GM21360 (cell line): ENCODE measurements at regions not wholly inside any gene's neighbourhood (a gene's known extent, or its start where the extent isn't known, plus 50 kb on each side); places are given as distances from the start of the nearest gene placed in this dataset.
"Not testable (repeated sequence)": the region's sequence is repeated elsewhere in the genome, so short reads cannot be mapped to it uniquely, and the experiment has no call there.

ENCODE experiments used
- ATAC-seq: cut with Tn5 transposase; IDR thresholded peaks from one replicate; pipeline ENCODE4 v1.9.1; 2021; ENCODE audit warnings: mild to moderate bottlenecking, moderate library complexity; ENCODE audit not compliant: unreplicated experiment

DNA sequence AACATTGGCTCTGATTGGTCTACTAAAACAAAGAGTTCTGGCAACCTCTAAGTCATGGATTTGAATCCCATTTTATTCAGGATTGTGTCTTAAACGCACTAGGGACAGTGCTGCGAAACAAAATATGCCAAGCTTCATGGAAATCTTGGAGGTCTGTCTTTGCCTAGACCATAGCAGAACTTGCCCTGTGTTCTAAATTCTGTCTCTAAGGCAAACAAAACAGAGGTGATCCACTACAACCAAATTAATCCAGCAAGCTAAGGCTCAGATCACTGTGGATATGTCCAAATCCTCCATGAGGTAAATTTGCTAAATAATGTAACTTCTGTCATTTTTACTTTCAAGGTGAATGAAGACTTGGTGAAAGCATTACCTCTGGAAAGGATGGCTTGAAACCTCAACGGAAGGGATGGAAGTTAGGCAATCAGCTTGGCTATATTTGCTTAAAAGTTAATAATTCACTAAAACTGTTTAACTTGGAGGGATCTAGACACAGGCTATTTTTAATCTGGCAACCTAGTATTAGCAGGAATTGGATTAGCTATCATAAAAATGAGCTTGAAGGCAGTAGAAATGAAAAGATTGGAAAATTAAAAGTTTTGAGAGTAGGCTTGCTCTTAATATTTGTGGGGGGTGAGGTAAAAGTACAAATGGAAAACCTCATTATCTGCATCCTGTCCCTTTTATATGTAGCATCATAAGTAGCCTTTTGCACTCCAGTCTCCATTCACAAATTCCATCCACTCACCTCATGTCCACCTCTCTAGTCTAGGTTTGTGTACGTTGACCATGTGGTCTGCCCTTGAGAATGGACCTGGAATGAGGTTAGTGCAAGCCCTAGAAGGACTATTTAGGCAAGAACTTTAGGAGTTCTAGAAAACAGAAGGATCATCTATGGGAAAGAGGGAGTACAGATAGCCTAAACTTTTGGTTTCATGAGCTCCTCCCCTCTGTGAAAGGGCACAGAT is 176.2 kb downstream of the SMC2 start:
- ATAC-seq: no peak

DNA sequence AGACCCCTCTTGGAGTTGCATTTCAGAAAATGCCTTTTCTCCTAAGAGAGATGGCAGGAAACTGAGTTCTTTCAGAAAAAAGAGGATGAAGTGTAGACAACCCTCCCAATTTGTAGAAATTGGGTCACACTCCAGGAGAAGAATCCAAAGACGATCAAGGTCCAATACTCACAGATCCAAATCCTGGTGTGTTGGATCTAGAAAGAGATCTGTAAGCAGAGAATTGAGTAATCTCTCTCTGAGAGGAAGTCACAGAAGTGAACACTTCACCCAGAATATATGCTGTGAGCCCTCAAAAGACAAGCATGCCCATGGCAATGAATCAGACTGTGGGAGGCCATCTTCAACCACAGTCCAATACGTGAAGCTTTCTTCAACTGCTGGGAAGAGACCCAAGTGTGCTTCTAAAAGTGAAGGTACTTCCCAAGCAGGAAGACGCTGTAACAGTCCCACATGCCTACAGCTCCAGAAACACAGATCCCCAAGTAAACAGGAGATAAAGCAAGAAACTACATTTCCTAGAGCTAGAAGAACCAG is 182.7 kb downstream of the SMC2 start:
- ATAC-seq: no peak

DNA sequence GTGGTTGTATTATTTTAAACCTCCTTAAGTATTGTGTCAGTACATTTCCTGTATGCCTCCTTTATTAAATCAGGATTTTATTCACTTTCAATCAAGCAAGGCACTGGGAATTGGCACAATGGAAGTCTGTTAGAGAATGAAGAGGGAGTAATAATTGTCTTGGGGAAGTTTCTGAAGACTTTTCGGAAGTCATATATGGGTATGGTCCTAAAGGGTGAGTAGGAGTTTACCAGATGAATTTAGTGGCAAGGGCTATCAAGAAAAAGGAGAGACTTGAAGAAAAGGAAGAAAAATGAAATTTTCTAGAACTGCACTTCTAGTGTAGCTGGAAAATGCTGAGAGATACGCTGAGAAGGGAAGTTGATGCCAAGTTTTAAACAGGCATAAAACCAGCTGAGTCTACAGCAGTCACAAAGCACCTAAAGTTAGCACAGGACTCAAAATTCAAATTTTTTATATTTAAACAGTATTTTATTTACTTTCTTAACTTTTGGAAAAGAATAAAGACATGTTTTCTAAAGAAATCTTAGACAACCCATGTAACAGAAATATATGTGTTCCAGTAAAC is 184.9 kb downstream of the SMC2 start:
- ATAC-seq: no peak

DNA sequence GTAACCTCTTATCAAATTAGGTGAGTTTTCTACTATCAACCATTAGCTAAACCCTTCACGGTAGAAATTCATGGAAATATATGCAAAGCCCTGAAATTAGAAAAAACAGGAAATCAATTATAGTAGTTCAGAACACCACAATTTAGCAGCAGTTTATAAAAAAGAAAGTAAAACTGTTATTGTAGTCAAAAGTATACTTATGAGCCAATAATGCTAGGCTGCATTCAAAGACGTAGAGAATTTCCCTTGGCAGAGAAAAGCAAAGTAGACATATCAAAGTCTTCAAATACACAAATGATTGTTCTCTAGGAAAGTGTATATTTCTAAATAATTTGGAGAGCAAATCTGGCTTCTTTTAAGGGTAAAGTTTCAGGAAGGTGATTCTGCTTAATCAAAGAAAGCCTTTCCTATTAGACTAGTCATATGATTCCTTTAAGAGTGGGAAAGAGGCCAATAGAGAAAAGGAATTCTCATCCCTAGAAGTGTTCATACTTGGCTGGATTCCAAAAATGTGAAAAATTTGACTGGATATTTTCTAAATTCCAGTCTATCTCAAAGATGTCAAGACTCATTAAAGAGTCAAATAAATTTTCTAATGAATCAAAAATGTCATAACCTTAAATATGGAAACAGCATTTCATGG is 185.5 kb downstream of the SMC2 start:
- no peak for ATAC-seq

DNA sequence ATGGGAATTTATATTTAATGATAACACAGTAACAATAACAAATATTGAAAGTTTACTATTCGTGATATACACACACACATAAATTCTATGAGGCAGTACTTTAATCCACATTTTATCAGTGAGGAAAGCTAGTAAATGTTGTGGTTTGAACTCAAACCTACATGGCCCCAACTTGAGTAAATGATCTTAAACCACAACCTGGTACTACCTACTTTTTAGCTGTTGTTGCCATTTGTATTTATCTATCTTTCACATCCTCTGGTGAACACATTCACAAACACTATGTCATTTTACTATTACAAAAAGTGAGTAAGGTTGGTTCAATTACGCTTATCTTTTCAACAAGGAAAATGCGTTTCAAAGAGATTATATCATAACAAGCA is 186.1 kb downstream of the SMC2 start:
- ATAC-seq: no peak

DNA sequence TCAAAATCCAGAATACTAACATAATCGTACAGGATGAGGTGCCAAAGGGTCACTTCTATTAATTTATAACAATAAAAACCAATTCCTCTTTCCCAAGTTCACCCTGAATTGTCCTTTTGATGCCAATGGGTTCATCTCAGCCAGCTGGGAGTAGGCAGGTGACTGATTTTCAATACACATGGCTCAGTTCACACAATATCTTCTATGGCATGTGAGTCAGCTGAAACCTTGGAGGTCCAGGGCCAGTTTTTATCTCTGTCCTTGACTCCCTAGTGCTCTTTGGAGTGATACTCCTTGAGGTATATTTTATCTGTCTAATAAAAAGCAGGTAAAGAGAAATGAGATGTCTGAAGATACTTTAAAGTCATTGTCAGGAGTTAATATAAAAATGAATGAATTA is 186.6 kb downstream of the SMC2 start:
- ATAC-seq: no peak

DNA sequence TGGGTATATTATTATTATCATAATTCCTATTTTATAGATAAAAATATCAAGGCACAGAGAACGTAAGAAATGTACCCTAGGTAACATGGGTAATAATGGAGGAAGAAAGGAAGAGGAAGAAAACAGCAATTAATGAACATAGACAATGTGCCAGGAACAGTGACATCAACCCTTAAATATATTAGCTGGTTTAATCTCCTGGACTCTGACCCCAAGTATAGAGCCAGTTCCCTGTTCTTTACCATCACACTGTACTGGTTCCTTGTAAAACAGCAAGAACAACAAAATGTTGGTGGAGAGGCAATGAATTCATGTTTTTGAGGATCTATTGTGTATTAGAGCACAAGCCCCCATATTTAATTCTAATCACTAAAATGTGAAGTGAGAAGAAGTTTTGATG is 192.1 kb downstream of the SMC2 start:
- ATAC-seq: no peak

DNA sequence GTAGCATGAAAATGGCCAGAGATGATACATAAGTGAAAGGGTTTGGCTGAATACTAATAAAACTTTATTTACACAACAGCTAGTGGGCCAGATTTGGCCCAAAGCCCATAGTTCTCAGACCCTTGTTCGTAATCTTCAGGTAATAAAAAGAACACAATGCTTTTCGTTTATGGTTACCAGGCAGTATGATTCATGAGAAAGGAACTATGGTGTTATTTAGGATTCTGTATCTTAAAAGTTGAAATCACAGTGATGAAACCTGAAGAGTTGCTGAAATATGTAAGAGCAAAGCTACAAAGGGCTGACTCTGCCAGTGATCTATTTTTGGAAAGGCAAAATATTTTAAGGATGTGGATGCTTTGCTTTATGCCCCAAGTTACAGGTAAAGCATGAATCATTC is 192.7 kb downstream of the SMC2 start:
- ATAC-seq: no peak

DNA sequence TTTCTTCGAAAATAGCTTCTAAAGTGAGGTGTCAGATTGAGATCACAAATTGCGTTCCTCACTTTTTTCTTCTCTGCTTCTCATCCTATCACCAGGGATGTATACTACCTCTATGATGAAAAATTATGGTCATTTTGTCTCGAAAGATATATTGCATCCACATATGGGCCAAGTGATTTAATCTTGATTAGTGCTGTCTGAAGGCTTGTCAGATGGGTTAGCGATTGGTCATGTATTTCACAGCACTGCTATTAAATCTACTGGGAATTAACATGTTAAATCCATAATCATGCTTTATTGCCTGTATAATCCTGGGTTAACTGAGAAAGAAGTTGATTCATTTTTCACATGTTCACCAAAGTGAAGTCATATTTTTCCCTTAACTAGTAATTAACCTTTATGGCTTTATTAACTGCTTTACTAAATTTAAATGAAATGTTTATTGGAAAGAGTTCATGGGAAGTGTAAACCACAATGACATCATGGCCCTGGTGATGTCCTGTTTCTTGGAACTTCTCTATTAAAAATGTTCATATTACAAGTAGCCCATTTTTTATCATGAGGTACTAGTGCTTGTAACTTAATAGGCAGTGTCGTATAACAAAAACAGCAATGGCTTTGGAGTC is 193.3 kb downstream of the SMC2 start:
- ATAC-seq: no peak

DNA sequence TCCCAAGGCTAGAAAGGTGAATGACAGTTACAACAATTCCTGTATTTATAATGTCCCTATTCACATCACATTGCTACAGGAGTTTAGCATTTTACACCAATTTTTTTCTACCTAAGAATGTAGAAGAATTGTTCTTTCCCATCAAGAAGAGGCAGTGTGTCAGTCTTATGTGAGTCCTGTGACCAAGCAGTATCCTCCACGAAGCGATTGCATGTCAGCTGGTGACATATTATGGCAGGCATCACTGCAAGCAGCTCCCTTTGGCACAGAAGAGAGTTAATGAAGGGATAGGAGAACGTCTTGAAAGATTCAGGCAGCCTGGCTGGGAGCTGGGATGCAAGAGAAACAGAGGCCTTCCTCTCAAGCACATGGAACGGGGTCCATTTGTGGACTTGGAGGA is 199.8 kb downstream of the SMC2 start:
- no peak for ATAC-seq

DNA sequence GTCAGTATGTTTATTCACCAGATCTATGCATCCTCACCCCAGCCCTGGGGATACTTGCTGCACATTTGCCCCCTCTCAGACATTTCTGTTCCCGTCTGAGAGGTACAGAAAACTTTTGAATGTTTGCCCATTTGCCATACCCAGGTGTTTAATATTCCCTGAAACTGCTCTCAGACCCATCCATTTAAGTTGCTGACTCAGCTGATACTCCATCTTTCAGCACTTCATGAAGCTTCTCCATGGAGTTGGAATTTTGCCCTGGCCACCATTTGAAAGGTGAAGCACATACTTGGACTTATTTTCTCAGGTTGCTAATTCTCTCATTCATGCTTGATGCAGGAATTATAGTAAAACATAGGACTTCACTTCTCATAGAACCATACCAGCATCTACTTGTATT is 203.9 kb upstream of the OR13F1 start:
- no peak for ATAC-seq

DNA sequence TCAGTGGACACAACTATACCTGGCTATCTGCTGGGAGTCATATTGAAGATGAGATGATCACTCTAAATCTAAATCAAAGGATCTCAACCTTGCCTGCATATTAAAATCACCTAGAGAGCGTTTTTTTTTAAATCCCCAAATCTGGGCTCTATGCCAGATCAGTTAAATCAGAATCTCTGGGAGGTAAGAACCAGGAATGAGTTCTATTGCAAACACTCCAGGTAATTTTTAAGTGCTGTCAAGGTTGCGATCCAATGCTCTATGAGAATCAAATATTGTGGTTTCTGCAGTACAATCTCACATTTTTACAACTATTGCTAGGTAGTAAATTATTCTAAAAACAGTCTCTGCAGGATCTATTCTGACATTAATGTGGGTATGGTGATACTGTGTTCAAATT is 202.3 kb upstream of the OR13F1 start:
- ATAC-seq: no peak

DNA sequence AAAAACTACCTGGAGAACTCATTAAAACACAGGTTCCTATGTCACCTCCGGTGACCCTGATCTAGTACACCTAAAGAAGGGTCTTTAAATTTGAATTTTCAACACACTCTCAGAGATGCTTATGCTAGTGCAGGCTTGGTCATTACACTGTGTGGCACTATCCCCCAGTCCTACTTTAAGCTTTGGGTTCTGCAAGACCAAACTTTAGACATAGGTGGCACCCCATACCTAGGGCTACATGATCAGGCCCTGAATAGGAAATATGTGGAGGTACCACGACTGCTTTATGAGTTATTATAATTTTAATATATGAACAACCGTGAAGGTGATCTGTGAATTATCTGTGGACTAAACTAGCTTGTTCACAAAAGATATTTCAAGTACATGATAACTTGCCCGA is 201.3 kb upstream of the OR13F1 start:
- ATAC-seq: no peak

DNA sequence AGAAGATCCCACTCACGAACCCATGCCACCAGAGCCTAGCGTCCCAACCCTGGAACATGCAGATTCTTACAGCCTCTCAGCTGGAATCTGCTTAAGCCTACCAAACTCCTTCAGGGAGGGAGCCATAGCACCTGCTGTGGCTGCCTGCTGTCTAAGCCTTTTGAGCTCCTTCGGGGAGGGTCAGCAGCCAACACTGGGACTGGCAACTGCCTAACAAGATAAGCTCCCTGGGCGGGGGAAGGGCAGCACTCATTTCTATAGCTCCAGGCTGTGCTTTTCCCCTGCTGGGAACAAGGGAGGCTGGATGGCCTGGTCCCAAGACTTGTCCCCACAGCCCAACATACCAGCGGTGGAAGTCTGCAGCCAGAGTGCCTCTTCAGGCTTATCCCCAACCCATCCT is 199.1 kb upstream of the OR13F1 start:
- ATAC-seq: no peak

DNA sequence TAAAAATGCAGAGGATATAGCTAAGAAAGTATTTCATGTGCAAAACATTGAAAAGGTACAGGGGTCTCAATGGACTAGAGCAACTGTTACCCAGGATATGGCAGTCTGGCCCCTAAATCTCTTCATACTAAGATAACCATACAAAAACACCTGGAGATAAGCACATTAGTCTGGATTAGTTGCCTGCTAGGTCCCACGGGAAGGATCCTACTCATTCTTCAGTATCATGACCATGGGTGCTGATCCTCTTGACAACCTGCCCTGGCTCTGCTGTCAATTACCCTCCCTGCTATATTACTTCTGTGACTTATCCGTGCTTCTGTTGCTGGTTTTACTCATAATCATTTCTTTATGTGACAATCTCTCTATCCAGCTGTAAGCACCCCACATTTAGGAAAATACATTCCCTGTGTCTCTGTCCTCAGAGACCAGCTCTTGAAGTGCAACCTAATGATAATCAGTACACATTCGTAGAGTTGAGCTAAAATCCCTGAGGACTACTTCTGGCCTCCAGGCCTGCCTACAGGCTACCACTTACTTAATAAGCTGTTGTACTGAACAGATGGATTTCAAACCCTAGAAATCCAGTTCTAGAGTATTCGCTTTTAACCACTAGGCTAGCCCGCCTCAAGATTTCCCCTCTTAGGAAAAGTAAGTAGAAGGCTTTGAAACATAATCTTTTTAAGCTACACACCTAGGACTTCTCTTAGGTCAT is 190.5 kb upstream of the OR13F1 start:
- ATAC-seq: no peak

DNA sequence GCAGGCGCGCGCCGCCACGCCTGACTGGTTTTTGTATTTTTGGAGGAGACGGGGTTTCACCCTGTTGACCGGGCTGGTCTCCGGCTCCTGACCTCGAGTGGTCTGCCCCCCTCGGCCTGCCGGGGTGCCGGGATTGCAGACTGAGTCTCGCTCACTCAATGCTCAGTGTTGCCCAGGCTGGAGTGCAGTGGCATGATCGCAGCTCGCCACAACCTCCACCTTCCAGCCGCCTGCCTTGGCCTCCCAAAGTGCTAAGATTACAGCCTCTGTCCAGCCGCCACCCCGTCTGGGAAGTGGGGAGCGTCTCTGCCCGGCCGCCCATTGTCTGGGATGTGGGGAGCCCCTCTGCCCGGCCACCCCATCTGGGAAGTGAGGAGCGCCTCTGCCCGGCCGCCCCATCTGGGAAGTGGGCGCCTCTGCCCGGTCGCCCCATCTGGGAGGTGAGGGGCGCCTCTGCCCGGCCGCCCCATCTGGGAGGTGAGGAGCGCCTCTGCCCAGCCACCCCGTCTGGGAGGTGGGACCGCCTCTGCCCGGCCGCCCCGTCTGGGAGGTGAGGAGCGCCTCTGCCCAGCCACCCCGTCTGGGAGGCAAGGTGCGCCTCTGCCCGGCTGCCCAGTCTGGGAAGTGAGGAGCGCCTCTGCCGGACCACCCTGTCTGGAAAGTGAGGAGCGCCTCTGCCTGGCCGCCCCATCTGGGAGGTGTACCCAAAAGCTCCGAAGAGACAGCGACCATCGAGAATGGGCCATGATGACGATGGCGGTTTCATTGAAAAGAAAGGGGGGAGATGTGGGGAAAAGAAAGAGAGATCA is 187.7 kb upstream of the OR13F1 start:
- not testable (repeated sequence) for ATAC-seq

DNA sequence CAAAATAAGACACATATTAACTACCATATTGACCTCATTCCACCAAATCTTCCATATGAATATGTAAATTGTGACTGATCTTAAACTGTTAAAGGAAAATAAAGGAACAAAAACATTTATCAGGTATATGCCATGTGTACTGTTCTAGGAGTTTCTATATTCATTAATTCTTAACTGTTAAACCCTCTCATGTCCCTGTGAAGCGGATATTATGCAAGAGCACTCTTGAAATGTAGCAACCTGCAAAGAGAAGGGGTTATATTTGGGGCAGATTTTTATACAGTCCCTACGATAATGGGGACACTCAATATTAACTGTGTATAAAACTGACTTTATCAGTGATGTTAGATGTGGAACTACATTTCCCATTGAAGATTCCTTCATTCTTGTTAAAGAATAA is 184.9 kb upstream of the OR13F1 start:
- no peak for ATAC-seq

DNA sequence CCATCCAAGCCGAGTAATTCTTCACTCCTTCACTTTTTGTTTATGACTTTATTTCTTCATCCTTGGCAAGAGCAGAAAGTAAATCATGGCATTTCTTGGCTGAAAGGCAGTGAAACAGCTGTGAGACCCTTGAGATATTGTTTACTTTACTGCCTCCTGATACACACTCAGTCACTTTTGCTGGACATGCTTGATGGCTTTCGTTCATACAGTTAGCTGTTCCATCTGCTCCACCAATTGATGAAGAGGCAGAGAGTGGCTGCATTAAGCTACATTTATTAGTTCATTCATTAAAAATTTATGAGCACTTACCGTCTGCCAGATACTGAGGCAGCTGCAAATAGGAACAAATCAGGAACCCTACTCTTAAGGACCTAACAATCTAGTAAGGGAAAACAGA is 184.4 kb upstream of the OR13F1 start:
- ATAC-seq: no peak

DNA sequence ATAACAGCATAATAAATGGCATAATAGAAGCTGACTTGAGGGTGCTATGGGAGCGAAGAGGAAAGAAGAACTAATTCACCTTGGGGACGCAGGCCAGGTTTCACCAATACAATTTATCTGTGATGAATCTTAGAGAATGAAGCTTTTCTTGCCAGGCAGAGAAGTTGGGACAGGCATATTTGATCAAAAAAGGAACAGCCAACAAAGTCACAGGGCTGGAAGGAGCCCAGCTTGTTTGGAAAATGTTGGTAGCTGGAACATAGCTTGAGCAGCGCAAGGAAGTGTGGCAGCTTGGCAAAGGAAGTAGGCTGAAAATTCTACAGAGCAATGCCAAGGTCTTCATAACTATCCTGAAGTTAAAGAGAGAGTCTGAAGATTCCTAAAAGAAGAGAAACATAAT is 181.5 kb upstream of the OR13F1 start:
- no peak for ATAC-seq
